ENCODE measurements at regions not wholly inside any gene's neighbourhood (a gene's known extent, or its start where the extent isn't known, plus 50 kb on each side); places are given as distances from the start of the nearest gene placed in this dataset.

- TF ChIP-seq EZH2 (IDR thresholded peaks at IDR 0.05) (no peak), FOXP2 (optimal IDR thresholded peaks at IDR 0.05; ENCODE audit: control extremely low read depth, extremely low read length, insufficient read depth) (no peak), POLR2AphosphoS5 (IDR thresholded peaks at IDR 0.05; ENCODE audit: borderline replicate concordance, low read depth, low read length) (no peak)
- no peak for DNase-seq (ENCODE audit: low read depth, low spot score)
- Histone ChIP-seq H3K4me3 (no peak overlapping the region), H3K36me3 (ENCODE audit: insufficient read depth, low read length) (no peaks in the 10 kb centered on the region), H3K9ac (ENCODE audit: insufficient read length) (no peak overlapping the region), H3K9me3 (ENCODE audit: low read depth, low read length) (no peaks in the 10 kb centered on the region), H3K27ac (no peak overlapping the region)
Observed at GRCh38 chr2:150882751-150883612, 378.7 kb downstream of the RBM43 start.

DNA sequence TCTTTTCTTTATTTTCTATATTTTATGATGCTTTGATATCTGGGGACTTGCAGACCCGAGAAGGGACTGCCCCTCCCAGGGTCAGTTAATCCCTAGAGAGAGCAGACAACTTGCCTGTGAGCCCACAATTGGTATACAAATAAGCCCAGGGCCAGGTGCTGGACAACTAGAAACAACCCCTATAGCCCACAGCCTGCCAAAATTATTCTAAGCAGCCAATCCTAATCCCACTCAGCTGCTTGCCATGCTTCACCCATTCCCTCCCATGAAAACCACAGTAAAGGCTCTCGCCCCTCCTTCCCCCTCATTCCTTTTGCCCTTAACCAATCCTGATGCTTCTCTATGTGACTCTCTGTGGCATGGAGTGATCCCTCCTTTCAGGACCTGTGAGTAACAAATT, 380.7 kb downstream of the RBM43 start:
- no peak for TF ChIP-seq EZH2 (IDR thresholded peaks at IDR 0.05)
- TF ChIP-seq FOXP2 (optimal IDR thresholded peaks at IDR 0.05; ENCODE audit: control extremely low read depth, extremely low read length, insufficient read depth): no peak
- TF ChIP-seq POLR2AphosphoS5 (IDR thresholded peaks at IDR 0.05; ENCODE audit: borderline replicate concordance, low read depth, low read length): no peak
- Histone ChIP-seq H3K27ac (no peak overlapping the region), H3K36me3 (ENCODE audit: insufficient read depth, low read length) (no peaks in the 10 kb centered on the region), H3K9me3 (ENCODE audit: low read depth, low read length) (no peaks in the 10 kb centered on the region), H3K9ac (ENCODE audit: insufficient read length) (no peak overlapping the region), H3K4me3 (no peak overlapping the region)
- DNase-seq (ENCODE audit: low read depth, low spot score): no peak

DNA sequence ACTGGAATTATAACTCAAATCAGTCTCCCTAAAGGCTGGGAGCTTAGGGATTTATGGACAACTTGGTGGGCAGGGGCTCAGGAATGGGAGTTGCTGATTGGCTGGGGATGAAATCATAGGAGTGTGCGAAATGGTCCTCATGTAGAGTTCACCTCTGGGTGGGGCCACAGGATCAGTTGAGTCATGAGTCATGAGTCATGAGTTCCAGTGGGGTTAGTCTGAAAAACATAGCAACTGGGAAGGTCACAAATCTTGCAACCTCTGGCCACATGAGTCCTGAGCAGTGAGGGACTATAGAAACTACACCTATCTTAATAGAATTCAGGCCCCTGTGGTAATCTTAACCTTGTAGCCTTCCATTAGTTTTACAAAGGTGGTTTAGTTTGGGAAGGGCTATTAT, 383.3 kb downstream of the RBM43 start:
- TF ChIP-seq POLR2AphosphoS5 (IDR thresholded peaks at IDR 0.05; ENCODE audit: borderline replicate concordance, low read depth, low read length): no peak
- no peak for TF ChIP-seq EZH2 (IDR thresholded peaks at IDR 0.05)
- TF ChIP-seq FOXP2 (optimal IDR thresholded peaks at IDR 0.05; ENCODE audit: control extremely low read depth, extremely low read length, insufficient read depth): no peak
- Histone ChIP-seq H3K9ac (ENCODE audit: insufficient read length) (no peak overlapping the region), H3K9me3 (ENCODE audit: low read depth, low read length) (no peaks in the 10 kb centered on the region), H3K4me3 (no peak overlapping the region), H3K27ac (no peak overlapping the region), H3K36me3 (ENCODE audit: insufficient read depth, low read length) (no peaks in the 10 kb centered on the region)
- no peak for DNase-seq (ENCODE audit: low read depth, low spot score)

DNA sequence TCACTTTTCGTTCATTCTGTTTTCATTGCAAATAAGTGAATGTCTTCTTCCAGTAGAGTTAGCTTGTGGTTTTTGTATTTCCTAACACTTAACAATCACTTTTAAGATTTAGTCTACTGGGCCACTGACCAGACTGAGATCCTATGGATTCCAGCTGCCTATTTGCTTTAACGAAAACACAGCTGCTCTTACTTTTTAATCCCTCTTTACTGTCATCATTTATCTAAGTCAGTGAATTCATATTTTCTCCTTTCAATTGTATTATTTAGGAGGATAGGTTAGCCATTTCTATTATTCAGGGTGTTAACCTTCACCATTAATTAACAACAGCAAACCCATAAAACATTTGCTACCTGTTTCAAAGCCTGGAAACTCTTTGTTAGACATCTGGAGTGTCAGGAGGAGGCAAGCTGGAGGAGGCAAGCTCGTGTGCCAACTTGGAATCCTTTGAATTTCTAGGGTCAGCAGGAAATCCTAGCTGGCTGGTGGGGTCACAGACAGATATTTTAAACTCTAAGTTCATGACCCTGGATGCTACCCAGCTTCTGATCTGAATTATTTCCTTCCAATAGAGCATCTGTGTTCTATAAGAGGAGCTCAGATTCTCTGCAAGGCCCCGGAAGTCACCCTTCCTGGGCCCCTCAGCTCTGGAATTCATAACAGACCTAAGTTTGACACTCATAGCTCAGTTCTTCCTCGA, 385.3 kb downstream of the RBM43 start:
- no peak overlapping the region for H3K27ac ChIP-seq
- no peak for DNase-seq (ENCODE audit: low read depth, low spot score)
- no peak overlapping the region for H3K9ac ChIP-seq (ENCODE audit: insufficient read length)

GRCh38 chr2:150873396-150873772, 385.9 kb upstream of the RND3 start:
- H3K27ac ChIP-seq: peak overlapping the region; percentile 68
- peak; percentile 51 for DNase-seq (ENCODE audit: low read depth, low spot score)
- H3K4me3 ChIP-seq: peak overlapping the region; percentile 58
- H3K9me3 ChIP-seq (ENCODE audit: low read depth, low read length): no peaks in the 10 kb centered on the region
- H3K36me3 ChIP-seq (ENCODE audit: insufficient read depth, low read length): no peaks in the 10 kb centered on the region
- H3K9ac ChIP-seq (ENCODE audit: insufficient read length): no peak overlapping the region
- TF ChIP-seq POLR2AphosphoS5 (IDR thresholded peaks at IDR 0.05; ENCODE audit: borderline replicate concordance, low read depth, low read length) (no peak), FOXP2 (optimal IDR thresholded peaks at IDR 0.05; ENCODE audit: control extremely low read depth, extremely low read length, insufficient read depth) (peak; percentile 86), EZH2 (IDR thresholded peaks at IDR 0.05) (no peak)

More for the DNA sequence above, 385.3 kb downstream of the RBM43 start:
- no peaks in the 10 kb centered on the region for H3K9me3 ChIP-seq (ENCODE audit: low read depth, low read length)
- no peak overlapping the region for H3K4me3 ChIP-seq
- no peak for TF ChIP-seq FOXP2 (optimal IDR thresholded peaks at IDR 0.05; ENCODE audit: control extremely low read depth, extremely low read length, insufficient read depth)
- no peak for TF ChIP-seq POLR2AphosphoS5 (IDR thresholded peaks at IDR 0.05; ENCODE audit: borderline replicate concordance, low read depth, low read length)
- no peak for TF ChIP-seq EZH2 (IDR thresholded peaks at IDR 0.05)
- H3K36me3 ChIP-seq (ENCODE audit: insufficient read depth, low read length): no peaks in the 10 kb centered on the region

GRCh38 chr2:150872756-150873395, 385.4 kb upstream of the RND3 start:
- peak; percentile 44 for DNase-seq (ENCODE audit: low read depth, low spot score)
- Histone ChIP-seq H3K36me3 (ENCODE audit: insufficient read depth, low read length) (no peaks in the 10 kb centered on the region), H3K4me3 (peak overlapping the region; percentile 58), H3K9ac (ENCODE audit: insufficient read length) (no peak overlapping the region), H3K9me3 (ENCODE audit: low read depth, low read length) (no peaks in the 10 kb centered on the region), H3K27ac (peak overlapping the region; percentile 68)
- TF ChIP-seq FOXP2 (optimal IDR thresholded peaks at IDR 0.05; ENCODE audit: control extremely low read depth, extremely low read length, insufficient read depth): no peak
- TF ChIP-seq EZH2 (IDR thresholded peaks at IDR 0.05): no peak
- no peak for TF ChIP-seq POLR2AphosphoS5 (IDR thresholded peaks at IDR 0.05; ENCODE audit: borderline replicate concordance, low read depth, low read length)

DNA sequence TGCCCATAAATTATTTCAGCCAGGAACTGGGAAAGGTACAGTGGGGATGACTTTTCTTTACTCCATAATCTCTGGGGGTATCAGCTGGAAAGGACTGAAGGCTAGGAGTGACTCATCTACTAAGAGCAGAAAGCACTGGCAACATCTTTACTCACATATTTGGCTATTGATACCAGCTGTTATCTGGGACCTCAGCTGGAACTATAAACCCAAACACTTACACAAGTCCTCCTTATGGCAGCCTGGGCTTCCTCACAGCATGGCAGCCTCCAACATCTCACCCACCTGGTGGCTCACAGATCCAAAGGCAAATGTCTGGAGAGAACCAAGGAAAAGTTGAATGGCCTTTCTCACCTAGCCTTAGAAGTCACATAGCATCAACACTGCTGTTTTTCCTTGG, 379.0 kb upstream of the RND3 start:
- Histone ChIP-seq H3K36me3 (ENCODE audit: insufficient read depth, low read length) (no peaks in the 10 kb centered on the region), H3K27ac (no peak overlapping the region), H3K9me3 (ENCODE audit: low read depth, low read length) (no peaks in the 10 kb centered on the region), H3K4me3 (no peak overlapping the region), H3K9ac (ENCODE audit: insufficient read length) (no peak overlapping the region)
- TF ChIP-seq FOXP2 (optimal IDR thresholded peaks at IDR 0.05; ENCODE audit: control extremely low read depth, extremely low read length, insufficient read depth) (no peak), POLR2AphosphoS5 (IDR thresholded peaks at IDR 0.05; ENCODE audit: borderline replicate concordance, low read depth, low read length) (no peak)
- no peak for DNase-seq (ENCODE audit: low read depth, low spot score)

GRCh38 chr2:150863691-150864090, 376.2 kb upstream of the RND3 start:
- Histone ChIP-seq H3K4me3 (no peak overlapping the region), H3K27ac (no peak overlapping the region), H3K9ac (ENCODE audit: insufficient read length) (no peak overlapping the region), H3K9me3 (ENCODE audit: low read depth, low read length) (no peaks in the 10 kb centered on the region), H3K36me3 (ENCODE audit: insufficient read depth, low read length) (no peaks in the 10 kb centered on the region)
- no peak for TF ChIP-seq FOXP2 (optimal IDR thresholded peaks at IDR 0.05; ENCODE audit: control extremely low read depth, extremely low read length, insufficient read depth)
- TF ChIP-seq EZH2 (IDR thresholded peaks at IDR 0.05): no peak
- TF ChIP-seq POLR2AphosphoS5 (IDR thresholded peaks at IDR 0.05; ENCODE audit: borderline replicate concordance, low read depth, low read length): no peak
- no peak for DNase-seq (ENCODE audit: low read depth, low spot score)
